ENCODE measurements at regions not wholly inside any gene's neighbourhood (a gene's known extent, or its start where the extent isn't known, plus 50 kb on each side); places are given as distances from the start of the nearest gene placed in this dataset.

DNA sequence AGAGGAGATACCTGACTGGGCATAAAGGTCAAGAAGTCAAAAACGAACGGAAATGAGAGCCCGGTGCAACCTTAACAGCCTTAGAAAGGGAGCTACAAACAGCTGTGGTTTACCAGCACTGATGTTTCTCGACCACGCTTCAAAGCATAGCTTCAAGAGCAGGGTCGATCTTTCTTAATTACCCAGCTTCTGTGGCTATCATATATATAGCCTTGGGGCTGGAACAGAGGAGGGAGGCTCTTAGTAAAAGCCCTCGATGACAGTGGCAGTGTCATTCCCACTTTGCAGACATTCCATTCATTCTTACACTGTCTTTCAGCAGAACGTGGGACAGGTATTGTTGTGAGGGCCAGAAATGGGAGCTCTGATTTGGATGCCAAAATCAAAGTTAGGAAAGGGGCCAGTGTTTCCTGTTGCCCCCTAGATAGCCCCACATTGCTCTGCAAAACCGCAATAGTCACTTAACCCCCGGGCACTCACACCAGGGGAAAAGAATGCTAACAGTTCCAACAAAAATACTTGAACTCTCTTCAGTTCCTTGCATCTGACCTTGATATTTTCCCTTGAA is 141.5 kb downstream of the MTPAP start:
- Histone ChIP-seq H3K27ac (ENCODE audit: low read depth, low read length, poor library complexity, severe bottlenecking) (no peak overlapping the region), H3K4me1 (ENCODE audit: insufficient read depth, low read length, severe bottlenecking) (no peaks in the 10 kb centered on the region), H3F3A (ENCODE audit: insufficient read depth, low read length) (no peaks in the 10 kb centered on the region), H4K20me1 (ENCODE audit: insufficient read depth, low read length) (no peaks in the 10 kb centered on the region), H3K9ac (ENCODE audit: low read length) (no peak overlapping the region), H3K36me3 (ENCODE audit: insufficient read depth, low read length) (no peaks in the 10 kb centered on the region), H3K4me2 (ENCODE audit: low read length) (no peak overlapping the region), H3K79me2 (ENCODE audit: insufficient read depth, low read length) (no peaks in the 10 kb centered on the region), H3K9me2 (ENCODE audit: low read depth, low read length) (no peaks in the 10 kb centered on the region), H2AFZ (ENCODE audit: low read length) (no peak overlapping the region), H3K27me3 (ENCODE audit: insufficient read depth, low read length) (no peaks in the 10 kb centered on the region), H3K4me3 (ENCODE audit: low read depth, low read length, poor library complexity, severe bottlenecking) (no peak overlapping the region), H3K9me3 (ENCODE audit: low read length) (0 out of 2 replicates have a peak, but pooled peaks cover 5% of the 10 kb centered on the region)
- no peak for TF ChIP-seq EZH2 (IDR thresholded peaks at IDR 0.05; ENCODE audit: borderline replicate concordance, low read length)
- TF ChIP-seq, protein P1, sequence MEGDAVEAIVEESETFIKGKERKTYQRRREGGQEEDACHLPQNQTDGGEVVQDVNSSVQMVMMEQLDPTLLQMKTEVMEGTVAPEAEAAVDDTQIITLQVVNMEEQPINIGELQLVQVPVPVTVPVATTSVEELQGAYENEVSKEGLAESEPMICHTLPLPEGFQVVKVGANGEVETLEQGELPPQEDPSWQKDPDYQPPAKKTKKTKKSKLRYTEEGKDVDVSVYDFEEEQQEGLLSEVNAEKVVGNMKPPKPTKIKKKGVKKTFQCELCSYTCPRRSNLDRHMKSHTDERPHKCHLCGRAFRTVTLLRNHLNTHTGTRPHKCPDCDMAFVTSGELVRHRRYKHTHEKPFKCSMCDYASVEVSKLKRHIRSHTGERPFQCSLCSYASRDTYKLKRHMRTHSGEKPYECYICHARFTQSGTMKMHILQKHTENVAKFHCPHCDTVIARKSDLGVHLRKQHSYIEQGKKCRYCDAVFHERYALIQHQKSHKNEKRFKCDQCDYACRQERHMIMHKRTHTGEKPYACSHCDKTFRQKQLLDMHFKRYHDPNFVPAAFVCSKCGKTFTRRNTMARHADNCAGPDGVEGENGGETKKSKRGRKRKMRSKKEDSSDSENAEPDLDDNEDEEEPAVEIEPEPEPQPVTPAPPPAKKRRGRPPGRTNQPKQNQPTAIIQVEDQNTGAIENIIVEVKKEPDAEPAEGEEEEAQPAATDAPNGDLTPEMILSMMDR (IDR thresholded peaks at IDR 0.05; ENCODE audit: low read length): no peak

- Histone ChIP-seq H3K27ac (ENCODE audit: low read depth, low read length, poor library complexity, severe bottlenecking) (no peak overlapping the region), H3K4me2 (ENCODE audit: low read length) (no peak overlapping the region), H3K4me3 (ENCODE audit: low read depth, low read length, poor library complexity, severe bottlenecking) (no peak overlapping the region), H3K9me2 (ENCODE audit: low read depth, low read length) (no peaks in the 10 kb centered on the region), H4K20me1 (ENCODE audit: insufficient read depth, low read length) (no peaks in the 10 kb centered on the region), H3K9me3 (ENCODE audit: low read length) (0 out of 2 replicates have a peak, but pooled peaks cover 5% of the 10 kb centered on the region), H3K4me1 (ENCODE audit: insufficient read depth, low read length, severe bottlenecking) (no peaks in the 10 kb centered on the region), H2AFZ (ENCODE audit: low read length) (no peak overlapping the region), H3K27me3 (ENCODE audit: insufficient read depth, low read length) (no peaks in the 10 kb centered on the region), H3K79me2 (ENCODE audit: insufficient read depth, low read length) (no peaks in the 10 kb centered on the region), H3K9ac (ENCODE audit: low read length) (no peak overlapping the region), H3F3A (ENCODE audit: insufficient read depth, low read length) (no peaks in the 10 kb centered on the region), H3K36me3 (ENCODE audit: insufficient read depth, low read length) (no peaks in the 10 kb centered on the region)
- no peak for TF ChIP-seq EZH2 (IDR thresholded peaks at IDR 0.05; ENCODE audit: borderline replicate concordance, low read length)
- TF ChIP-seq, protein P1 (IDR thresholded peaks at IDR 0.05; ENCODE audit: low read length): no peak
These were observed 140.6 kb upstream of the JCAD start for GRCh38 chr10:30200017-30200415.

- Histone ChIP-seq H3K27me3 (ENCODE audit: insufficient read depth, low read length) (no peaks in the 10 kb centered on the region), H3K9me2 (ENCODE audit: low read depth, low read length) (no peaks in the 10 kb centered on the region), H4K20me1 (ENCODE audit: insufficient read depth, low read length) (no peaks in the 10 kb centered on the region), H3K4me2 (ENCODE audit: low read length) (no peak overlapping the region), H3K9ac (ENCODE audit: low read length) (no peak overlapping the region), H3K27ac (ENCODE audit: low read depth, low read length, poor library complexity, severe bottlenecking) (no peak overlapping the region), H3K4me3 (ENCODE audit: low read depth, low read length, poor library complexity, severe bottlenecking) (no peak overlapping the region), H3K36me3 (ENCODE audit: insufficient read depth, low read length) (no peaks in the 10 kb centered on the region), H3K9me3 (ENCODE audit: low read length) (0 out of 2 replicates have a peak, but pooled peaks cover 5% of the 10 kb centered on the region), H3F3A (ENCODE audit: insufficient read depth, low read length) (no peaks in the 10 kb centered on the region), H3K4me1 (ENCODE audit: insufficient read depth, low read length, severe bottlenecking) (no peaks in the 10 kb centered on the region), H3K79me2 (ENCODE audit: insufficient read depth, low read length) (no peaks in the 10 kb centered on the region), H2AFZ (ENCODE audit: low read length) (no peak overlapping the region)
- no peak for TF ChIP-seq EZH2 (IDR thresholded peaks at IDR 0.05; ENCODE audit: borderline replicate concordance, low read length)
- TF ChIP-seq, protein P1 (IDR thresholded peaks at IDR 0.05; ENCODE audit: low read length): no peak
These were observed 140.1 kb upstream of the JCAD start for GRCh38 chr10:30199376-30200016.
